ENCODE measurements at regions not wholly inside any gene's neighbourhood (a gene's known extent, or its start where the extent isn't known, plus 50 kb on each side); places are given as distances from the start of the nearest gene placed in this dataset.

DNA sequence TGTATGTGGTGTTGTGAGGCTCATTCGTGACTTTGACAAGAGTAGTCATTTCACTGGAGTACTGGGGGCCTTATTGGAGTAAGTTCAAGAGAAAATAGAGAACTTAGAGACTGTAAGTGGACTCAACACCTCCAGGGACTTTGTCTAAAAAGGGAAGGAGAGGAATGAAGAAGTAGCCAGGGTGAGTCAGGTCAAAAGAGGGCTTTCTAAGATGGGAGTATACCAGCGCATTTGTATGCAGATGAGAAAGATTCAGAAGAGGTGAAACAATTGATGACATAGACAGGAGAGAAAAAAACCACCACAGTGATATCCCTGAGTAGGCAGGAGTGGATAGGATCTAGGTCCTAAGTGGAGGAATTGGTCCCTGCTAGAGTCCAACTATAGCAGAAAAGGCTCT is 246.8 kb downstream of the IKZF2 start (continued):
- TF ChIP-seq, protein P1, sequence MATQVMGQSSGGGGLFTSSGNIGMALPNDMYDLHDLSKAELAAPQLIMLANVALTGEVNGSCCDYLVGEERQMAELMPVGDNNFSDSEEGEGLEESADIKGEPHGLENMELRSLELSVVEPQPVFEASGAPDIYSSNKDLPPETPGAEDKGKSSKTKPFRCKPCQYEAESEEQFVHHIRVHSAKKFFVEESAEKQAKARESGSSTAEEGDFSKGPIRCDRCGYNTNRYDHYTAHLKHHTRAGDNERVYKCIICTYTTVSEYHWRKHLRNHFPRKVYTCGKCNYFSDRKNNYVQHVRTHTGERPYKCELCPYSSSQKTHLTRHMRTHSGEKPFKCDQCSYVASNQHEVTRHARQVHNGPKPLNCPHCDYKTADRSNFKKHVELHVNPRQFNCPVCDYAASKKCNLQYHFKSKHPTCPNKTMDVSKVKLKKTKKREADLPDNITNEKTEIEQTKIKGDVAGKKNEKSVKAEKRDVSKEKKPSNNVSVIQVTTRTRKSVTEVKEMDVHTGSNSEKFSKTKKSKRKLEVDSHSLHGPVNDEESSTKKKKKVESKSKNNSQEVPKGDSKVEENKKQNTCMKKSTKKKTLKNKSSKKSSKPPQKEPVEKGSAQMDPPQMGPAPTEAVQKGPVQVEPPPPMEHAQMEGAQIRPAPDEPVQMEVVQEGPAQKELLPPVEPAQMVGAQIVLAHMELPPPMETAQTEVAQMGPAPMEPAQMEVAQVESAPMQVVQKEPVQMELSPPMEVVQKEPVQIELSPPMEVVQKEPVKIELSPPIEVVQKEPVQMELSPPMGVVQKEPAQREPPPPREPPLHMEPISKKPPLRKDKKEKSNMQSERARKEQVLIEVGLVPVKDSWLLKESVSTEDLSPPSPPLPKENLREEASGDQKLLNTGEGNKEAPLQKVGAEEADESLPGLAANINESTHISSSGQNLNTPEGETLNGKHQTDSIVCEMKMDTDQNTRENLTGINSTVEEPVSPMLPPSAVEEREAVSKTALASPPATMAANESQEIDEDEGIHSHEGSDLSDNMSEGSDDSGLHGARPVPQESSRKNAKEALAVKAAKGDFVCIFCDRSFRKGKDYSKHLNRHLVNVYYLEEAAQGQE (IDR thresholded peaks at IDR 0.05; ENCODE audit: unreplicated experiment) = no peak
- TF ChIP-seq ZNF331 (CRISPR knock-in tag; IDR thresholded peaks at IDR 0.05; ENCODE audit: low read depth) = no peak

DNA sequence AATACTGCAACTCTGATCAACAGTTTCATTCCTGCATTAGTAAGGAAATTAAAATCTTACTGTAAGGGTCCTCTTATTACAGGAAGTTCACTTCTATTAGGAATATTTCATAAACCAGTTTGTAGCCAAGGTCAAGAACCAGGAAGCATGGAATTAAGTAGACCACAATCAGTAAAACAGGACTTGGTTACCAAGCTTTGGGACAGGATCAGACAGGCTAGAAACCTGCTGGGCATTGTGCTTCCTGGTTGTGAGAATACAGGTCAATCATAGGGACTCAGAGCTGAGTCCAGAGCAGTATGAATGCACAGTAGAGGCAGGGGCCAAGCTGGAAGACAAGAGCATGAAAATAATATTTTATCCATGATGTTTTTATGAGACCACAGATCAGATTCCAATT is 248.0 kb downstream of the IKZF2 start:
- no peaks in the 10 kb centered on the region for H3K4me1 ChIP-seq (ENCODE audit: insufficient read depth)
- TF ChIP-seq JUNB (IDR thresholded peaks at IDR 0.05; ENCODE audit: unreplicated experiment) (no peak), NANOG (IDR thresholded peaks at IDR 0.05; ENCODE audit: borderline replicate concordance) (no peak), EZH2 (IDR thresholded peaks at IDR 0.05; ENCODE audit: low read depth, unreplicated experiment) (no peak), EZH2phosphoT487 (IDR thresholded peaks at IDR 0.05; ENCODE audit: unreplicated experiment) (no peak), CREB1 (CRISPR knock-in tag; IDR thresholded peaks at IDR 0.05; ENCODE audit: low read depth) (no peak), ZNF331 (CRISPR knock-in tag; IDR thresholded peaks at IDR 0.05; ENCODE audit: low read depth) (no peak), POLR2AphosphoS5 (IDR thresholded peaks at IDR 0.05; ENCODE audit: low read depth) (no peak)
- TF ChIP-seq, protein P2, sequence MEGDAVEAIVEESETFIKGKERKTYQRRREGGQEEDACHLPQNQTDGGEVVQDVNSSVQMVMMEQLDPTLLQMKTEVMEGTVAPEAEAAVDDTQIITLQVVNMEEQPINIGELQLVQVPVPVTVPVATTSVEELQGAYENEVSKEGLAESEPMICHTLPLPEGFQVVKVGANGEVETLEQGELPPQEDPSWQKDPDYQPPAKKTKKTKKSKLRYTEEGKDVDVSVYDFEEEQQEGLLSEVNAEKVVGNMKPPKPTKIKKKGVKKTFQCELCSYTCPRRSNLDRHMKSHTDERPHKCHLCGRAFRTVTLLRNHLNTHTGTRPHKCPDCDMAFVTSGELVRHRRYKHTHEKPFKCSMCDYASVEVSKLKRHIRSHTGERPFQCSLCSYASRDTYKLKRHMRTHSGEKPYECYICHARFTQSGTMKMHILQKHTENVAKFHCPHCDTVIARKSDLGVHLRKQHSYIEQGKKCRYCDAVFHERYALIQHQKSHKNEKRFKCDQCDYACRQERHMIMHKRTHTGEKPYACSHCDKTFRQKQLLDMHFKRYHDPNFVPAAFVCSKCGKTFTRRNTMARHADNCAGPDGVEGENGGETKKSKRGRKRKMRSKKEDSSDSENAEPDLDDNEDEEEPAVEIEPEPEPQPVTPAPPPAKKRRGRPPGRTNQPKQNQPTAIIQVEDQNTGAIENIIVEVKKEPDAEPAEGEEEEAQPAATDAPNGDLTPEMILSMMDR (conservative IDR thresholded peaks at IDR 0.05; ENCODE audit: low read depth in 2 of 2) = no peak
- TF ChIP-seq, protein P3, sequence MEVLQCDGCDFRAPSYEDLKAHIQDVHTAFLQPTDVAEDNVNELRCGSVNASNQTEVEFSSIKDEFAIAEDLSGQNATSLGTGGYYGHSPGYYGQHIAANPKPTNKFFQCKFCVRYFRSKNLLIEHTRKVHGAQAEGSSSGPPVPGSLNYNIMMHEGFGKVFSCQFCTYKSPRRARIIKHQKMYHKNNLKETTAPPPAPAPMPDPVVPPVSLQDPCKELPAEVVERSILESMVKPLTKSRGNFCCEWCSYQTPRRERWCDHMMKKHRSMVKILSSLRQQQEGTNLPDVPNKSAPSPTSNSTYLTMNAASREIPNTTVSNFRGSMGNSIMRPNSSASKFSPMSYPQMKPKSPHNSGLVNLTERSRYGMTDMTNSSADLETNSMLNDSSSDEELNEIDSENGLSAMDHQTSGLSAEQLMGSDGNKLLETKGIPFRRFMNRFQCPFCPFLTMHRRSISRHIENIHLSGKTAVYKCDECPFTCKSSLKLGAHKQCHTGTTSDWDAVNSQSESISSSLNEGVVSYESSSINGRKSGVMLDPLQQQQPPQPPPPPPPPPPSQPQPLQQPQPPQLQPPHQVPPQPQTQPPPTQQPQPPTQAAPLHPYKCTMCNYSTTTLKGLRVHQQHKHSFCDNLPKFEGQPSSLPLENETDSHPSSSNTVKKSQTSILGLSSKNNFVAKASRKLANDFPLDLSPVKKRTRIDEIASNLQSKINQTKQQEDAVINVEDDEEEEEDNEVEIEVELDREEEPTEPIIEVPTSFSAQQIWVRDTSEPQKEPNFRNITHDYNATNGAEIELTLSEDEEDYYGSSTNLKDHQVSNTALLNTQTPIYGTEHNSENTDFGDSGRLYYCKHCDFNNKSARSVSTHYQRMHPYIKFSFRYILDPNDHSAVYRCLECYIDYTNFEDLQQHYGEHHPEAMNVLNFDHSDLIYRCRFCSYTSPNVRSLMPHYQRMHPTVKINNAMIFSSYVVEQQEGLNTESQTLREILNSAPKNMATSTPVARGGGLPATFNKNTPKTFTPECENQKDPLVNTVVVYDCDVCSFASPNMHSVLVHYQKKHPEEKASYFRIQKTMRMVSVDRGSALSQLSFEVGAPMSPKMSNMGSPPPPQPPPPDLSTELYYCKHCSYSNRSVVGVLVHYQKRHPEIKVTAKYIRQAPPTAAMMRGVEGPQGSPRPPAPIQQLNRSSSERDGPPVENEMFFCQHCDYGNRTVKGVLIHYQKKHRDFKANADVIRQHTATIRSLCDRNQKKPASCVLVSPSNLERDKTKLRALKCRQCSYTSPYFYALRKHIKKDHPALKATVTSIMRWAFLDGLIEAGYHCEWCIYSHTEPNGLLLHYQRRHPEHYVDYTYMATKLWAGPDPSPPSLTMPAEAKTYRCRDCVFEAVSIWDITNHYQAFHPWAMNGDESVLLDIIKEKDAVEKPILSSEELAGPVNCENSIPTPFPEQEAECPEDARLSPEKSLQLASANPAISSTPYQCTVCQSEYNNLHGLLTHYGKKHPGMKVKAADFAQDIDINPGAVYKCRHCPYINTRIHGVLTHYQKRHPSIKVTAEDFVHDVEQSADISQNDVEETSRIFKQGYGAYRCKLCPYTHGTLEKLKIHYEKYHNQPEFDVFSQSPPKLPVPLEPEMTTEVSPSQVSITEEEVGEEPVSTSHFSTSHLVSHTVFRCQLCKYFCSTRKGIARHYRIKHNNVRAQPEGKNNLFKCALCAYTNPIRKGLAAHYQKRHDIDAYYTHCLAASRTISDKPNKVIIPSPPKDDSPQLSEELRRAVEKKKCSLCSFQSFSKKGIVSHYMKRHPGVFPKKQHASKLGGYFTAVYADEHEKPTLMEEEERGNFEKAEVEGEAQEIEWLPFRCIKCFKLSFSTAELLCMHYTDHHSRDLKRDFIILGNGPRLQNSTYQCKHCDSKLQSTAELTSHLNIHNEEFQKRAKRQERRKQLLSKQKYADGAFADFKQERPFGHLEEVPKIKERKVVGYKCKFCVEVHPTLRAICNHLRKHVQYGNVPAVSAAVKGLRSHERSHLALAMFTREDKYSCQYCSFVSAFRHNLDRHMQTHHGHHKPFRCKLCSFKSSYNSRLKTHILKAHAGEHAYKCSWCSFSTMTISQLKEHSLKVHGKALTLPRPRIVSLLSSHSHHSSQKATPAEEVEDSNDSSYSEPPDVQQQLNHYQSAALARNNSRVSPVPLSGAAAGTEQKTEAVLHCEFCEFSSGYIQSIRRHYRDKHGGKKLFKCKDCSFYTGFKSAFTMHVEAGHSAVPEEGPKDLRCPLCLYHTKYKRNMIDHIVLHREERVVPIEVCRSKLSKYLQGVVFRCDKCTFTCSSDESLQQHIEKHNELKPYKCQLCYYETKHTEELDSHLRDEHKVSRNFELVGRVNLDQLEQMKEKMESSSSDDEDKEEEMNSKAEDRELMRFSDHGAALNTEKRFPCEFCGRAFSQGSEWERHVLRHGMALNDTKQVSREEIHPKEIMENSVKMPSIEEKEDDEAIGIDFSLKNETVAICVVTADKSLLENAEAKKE (CRISPR knock-in tag; IDR thresholded peaks at IDR 0.05) = no peak
- TF ChIP-seq, protein P1 (IDR thresholded peaks at IDR 0.05; ENCODE audit: unreplicated experiment) = no peak

More for the DNA sequence above, 248.0 kb downstream of the IKZF2 start:
- Histone ChIP-seq H3K27me3 (ENCODE audit: insufficient read depth) (no peaks in the 10 kb centered on the region), H3K27ac (ENCODE audit: low read depth) (no peak overlapping the region), H3K9me2 (ENCODE audit: insufficient read depth) (no peaks in the 10 kb centered on the region; the same call in 1 of the 2 replicates), H3K4me2 (no peak overlapping the region), H4K20me1 (replicated peaks; ENCODE audit: insufficient read depth) (no peaks in the 10 kb centered on the region), H3K36me3 (ENCODE audit: insufficient read depth) (no peaks in the 10 kb centered on the region), H3K4me3 (no peak overlapping the region), H3F3A (replicated peaks; ENCODE audit: low read depth) (no peaks in the 10 kb centered on the region), H3K79me2 (replicated peaks; ENCODE audit: insufficient read depth) (no peaks in the 10 kb centered on the region), H2AFZ (no peak overlapping the region)
- Mint-ChIP-seq H3K36me3 (ENCODE audit: low read depth) (no peaks in the 10 kb centered on the region), H3K9me3 (no peaks in the 10 kb centered on the region), H3K4me1 (0 out of 3 replicates have a peak, but pooled peaks cover 3% of the 10 kb centered on the region), H3K4me3 (no peak overlapping the region), H3K27ac (no peak overlapping the region), H3K27me3 (ENCODE audit: insufficient read depth, low read depth, poor library complexity) (peaks cover 3% of the 10 kb centered on the region)
- ATAC-seq (no peak), DNase-seq (ENCODE audit: low spot score) (no peak)

All from GM23338 (cell line).